Neural cell (in vitro differentiated cells): ENCODE measurements at regions not wholly inside any gene's neighbourhood (a gene's known extent, or its start where the extent isn't known, plus 50 kb on each side); places are given as distances from the start of the nearest gene placed in this dataset.

ENCODE experiments used
- H2AFZ ChIP-seq: fragments of 200-600, 300-800 bp; sonication (generic), shearing (Covaris generic); 2 replicates; pipeline ENCODE4 v1.6.0; 2014; ENCODE audit warnings: low read depth, mild to moderate bottlenecking, antibody characterized with exemption, low read length, moderate library complexity
- H3F3A ChIP-seq: fragments of 200-600 bp; shearing (Covaris generic); 2 replicates; pipeline ENCODE4 v1.6.1; 2016; ENCODE audit warnings: mild to moderate bottlenecking, moderate library complexity, mixed read lengths, antibody characterized with exemption, low read length; ENCODE audit not compliant: insufficient read depth, poor library complexity, severe bottlenecking
- H3K27ac ChIP-seq: fragments of 200-600, 300-800 bp; sonication (generic), shearing (Covaris generic); 2 replicates; pipeline ENCODE4 v1.5.1; 2014; ENCODE audit warnings: mild to moderate bottlenecking, low read length, moderate library complexity
- H3K27me3 ChIP-seq: fragments of 300-800, 200-600 bp; sonication (generic), shearing (Covaris generic); 2 replicates; pipeline ENCODE4 v1.6.0; 2014; ENCODE audit warnings: mild to moderate bottlenecking, low read depth, low read length, moderate library complexity; ENCODE audit not compliant: insufficient read depth
- H3K36me3 ChIP-seq: fragments of 300-800, 200-600 bp; sonication (generic), shearing (Covaris generic); 2 replicates; pipeline ENCODE4 v1.5.1; 2014; ENCODE audit warnings: mild to moderate bottlenecking, antibody characterized with exemption, low read length, moderate library complexity; ENCODE audit not compliant: insufficient read depth
- H3K4me2 ChIP-seq: fragments of 300-800, 200-600 bp; sonication (generic), shearing (Covaris generic); 2 replicates; pipeline ENCODE4 v1.6.0; 2014; ENCODE audit warnings: mild to moderate bottlenecking, low read length
- H3K4me3 ChIP-seq: fragments of 300-800, 200-600 bp; sonication (generic), shearing (Covaris generic); 2 replicates; pipeline ENCODE4 v1.5.1; 2014; ENCODE audit warnings: mild to moderate bottlenecking, low read length, moderate library complexity
- H3K79me2 ChIP-seq: fragments of 200-600 bp; shearing (Covaris generic); replicated peaks from 2 replicates; pipeline ENCODE4 v1.6.0; 2014; ENCODE audit warnings: mild to moderate bottlenecking, low read length, moderate library complexity; ENCODE audit not compliant: insufficient read depth
- H3K9ac ChIP-seq: fragments of 300-800, 200-600 bp; sonication (generic), shearing (Covaris generic); 2 replicates; pipeline ENCODE4 v1.6.1; 2016; ENCODE audit warnings: mild to moderate bottlenecking, low read length, mixed read lengths
- H3K9me2 ChIP-seq: fragments of 200-600 bp; shearing (Covaris generic); 2 replicates; pipeline ENCODE4 v1.6.1; 2016; ENCODE audit warnings: mild to moderate bottlenecking, low read length, mixed read lengths; ENCODE audit not compliant: insufficient read depth
- H3K9me3 ChIP-seq: fragments of 200-600, 300-800 bp; sonication (generic), shearing (Covaris generic); 2 replicates; pipeline ENCODE4 v1.6.1; 2016; ENCODE audit warnings: mild to moderate bottlenecking, mixed run types, low read length, moderate library complexity, mixed read lengths
- H4K20me1 ChIP-seq: fragments of 200-600 bp; shearing (Covaris generic); 2 replicates; pipeline ENCODE4 v1.6.1; 2016; ENCODE audit warnings: mild to moderate bottlenecking, mixed run types; ENCODE audit not compliant: insufficient read depth
- CTCF ChIP-seq: fragments of 450-650 bp; IDR thresholded peaks from 2 replicates; pipeline ENCODE4 v1.5.1; 2014; ENCODE audit warnings: antibody characterized with exemption, mild to moderate bottlenecking, moderate library complexity; ENCODE audit not compliant: poor library complexity, severe bottlenecking
- EP300 ChIP-seq: fragments of 450-650 bp; conservative IDR thresholded peaks from 2 replicates; pipeline ENCODE4 v1.6.1; 2014; ENCODE audit warnings: antibody characterized with exemption, mild to moderate bottlenecking, moderate library complexity; ENCODE audit not compliant: poor library complexity, severe bottlenecking
- EZH2 ChIP-seq: fragments of 200-600, 300-800 bp; shearing (Covaris generic), sonication (generic); IDR thresholded peaks from 2 replicates; pipeline ENCODE4 v1.6.1; 2014; ENCODE audit warnings: antibody characterized with exemption, low read length, borderline replicate concordance, mild to moderate bottlenecking; ENCODE audit not compliant: insufficient read depth, poor library complexity, severe bottlenecking
- MXI1 ChIP-seq: fragments of 450-650 bp; conservative IDR thresholded peaks from 2 replicates; pipeline ENCODE4 v1.6.1; 2014; ENCODE audit warnings: antibody characterized with exemption, mild to moderate bottlenecking; ENCODE audit not compliant: poor library complexity, severe bottlenecking
- POLR2AphosphoS5 ChIP-seq: IDR thresholded peaks from 2 replicates; pipeline ENCODE4 v1.6.1; 2012
- RAD21 ChIP-seq: fragments of 450-650 bp; conservative IDR thresholded peaks from 2 replicates; pipeline ENCODE4 v1.6.1; 2014; ENCODE audit warnings: antibody characterized with exemption, mild to moderate bottlenecking, moderate library complexity
- SMC3 ChIP-seq: fragments of 450-650 bp; conservative IDR thresholded peaks from 2 replicates; pipeline ENCODE4 v1.6.1; 2014; ENCODE audit warnings: antibody characterized with exemption, mild to moderate bottlenecking, moderate library complexity; ENCODE audit not compliant: poor library complexity
- TAF1 ChIP-seq: IDR thresholded peaks from 2 replicates; pipeline ENCODE4 v1.6.1; 2012; ENCODE audit warnings: low read depth
- TF ChIP-seq, protein P1 (sequence below): IDR thresholded peaks from 2 replicates; pipeline ENCODE4 v1.6.1; 2012; ENCODE audit warnings: borderline replicate concordance

- H3K9ac ChIP-seq: no peak overlapping the region
- H3K4me3 ChIP-seq: no peak overlapping the region
- TF ChIP-seq MXI1: no peak
- TF ChIP-seq, protein P1, sequence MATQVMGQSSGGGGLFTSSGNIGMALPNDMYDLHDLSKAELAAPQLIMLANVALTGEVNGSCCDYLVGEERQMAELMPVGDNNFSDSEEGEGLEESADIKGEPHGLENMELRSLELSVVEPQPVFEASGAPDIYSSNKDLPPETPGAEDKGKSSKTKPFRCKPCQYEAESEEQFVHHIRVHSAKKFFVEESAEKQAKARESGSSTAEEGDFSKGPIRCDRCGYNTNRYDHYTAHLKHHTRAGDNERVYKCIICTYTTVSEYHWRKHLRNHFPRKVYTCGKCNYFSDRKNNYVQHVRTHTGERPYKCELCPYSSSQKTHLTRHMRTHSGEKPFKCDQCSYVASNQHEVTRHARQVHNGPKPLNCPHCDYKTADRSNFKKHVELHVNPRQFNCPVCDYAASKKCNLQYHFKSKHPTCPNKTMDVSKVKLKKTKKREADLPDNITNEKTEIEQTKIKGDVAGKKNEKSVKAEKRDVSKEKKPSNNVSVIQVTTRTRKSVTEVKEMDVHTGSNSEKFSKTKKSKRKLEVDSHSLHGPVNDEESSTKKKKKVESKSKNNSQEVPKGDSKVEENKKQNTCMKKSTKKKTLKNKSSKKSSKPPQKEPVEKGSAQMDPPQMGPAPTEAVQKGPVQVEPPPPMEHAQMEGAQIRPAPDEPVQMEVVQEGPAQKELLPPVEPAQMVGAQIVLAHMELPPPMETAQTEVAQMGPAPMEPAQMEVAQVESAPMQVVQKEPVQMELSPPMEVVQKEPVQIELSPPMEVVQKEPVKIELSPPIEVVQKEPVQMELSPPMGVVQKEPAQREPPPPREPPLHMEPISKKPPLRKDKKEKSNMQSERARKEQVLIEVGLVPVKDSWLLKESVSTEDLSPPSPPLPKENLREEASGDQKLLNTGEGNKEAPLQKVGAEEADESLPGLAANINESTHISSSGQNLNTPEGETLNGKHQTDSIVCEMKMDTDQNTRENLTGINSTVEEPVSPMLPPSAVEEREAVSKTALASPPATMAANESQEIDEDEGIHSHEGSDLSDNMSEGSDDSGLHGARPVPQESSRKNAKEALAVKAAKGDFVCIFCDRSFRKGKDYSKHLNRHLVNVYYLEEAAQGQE: no peak
- TF ChIP-seq POLR2AphosphoS5: no peak
- TF ChIP-seq TAF1: no peak
- no peak for TF ChIP-seq EP300
- no peak for TF ChIP-seq SMC3
- TF ChIP-seq EZH2: no peak
- no peak for TF ChIP-seq RAD21
- TF ChIP-seq CTCF: no peak
- no peak overlapping the region for H3K4me2 ChIP-seq
- H3K9me2 ChIP-seq: no peaks in the 10 kb centered on the region
- no peaks in the 10 kb centered on the region for H3K36me3 ChIP-seq
- H3K27ac ChIP-seq: no peak overlapping the region
- no peaks in the 10 kb centered on the region for H3K9me3 ChIP-seq
- H2AFZ ChIP-seq: no peak overlapping the region
- H3K27me3 ChIP-seq: no peaks in the 10 kb centered on the region
- no peaks in the 10 kb centered on the region for H4K20me1 ChIP-seq
- H3F3A ChIP-seq: peaks cover 5% of the 10 kb centered on the region
- H3K79me2 ChIP-seq: no peaks in the 10 kb centered on the region
Observed at GRCh38 chr3:117246771-117247555, 537.4 kb downstream of the TUSC7 start.

DNA sequence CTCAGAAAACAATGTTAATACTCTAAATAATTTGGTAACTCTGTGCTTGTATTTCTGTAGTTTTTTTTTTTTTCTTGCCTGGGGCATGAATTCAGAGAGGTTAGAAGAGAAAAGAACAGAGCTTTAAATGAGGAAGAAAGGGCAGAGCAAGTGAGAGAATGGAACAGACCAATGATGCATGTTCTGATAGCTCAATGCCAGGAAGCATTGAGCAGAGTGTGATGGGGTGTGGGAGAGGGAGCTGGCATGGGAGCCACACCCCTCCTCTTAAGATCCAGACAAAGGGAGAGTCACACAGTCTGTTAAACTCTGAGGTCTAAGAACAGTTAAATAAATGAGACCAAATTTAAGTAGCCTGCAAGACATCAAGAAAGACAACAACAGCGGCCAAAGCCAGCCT, 538.6 kb downstream of the TUSC7 start:
- no peaks in the 10 kb centered on the region for H3K79me2 ChIP-seq
- H4K20me1 ChIP-seq: no peaks in the 10 kb centered on the region
- no peak overlapping the region for H3K27ac ChIP-seq
- H3K9me2 ChIP-seq: no peaks in the 10 kb centered on the region
- no peaks in the 10 kb centered on the region for H3K36me3 ChIP-seq
- no peaks in the 10 kb centered on the region for H3K9me3 ChIP-seq
- TF ChIP-seq CTCF (no peak), MXI1 (no peak), EP300 (no peak), POLR2AphosphoS5 (no peak), RAD21 (no peak), EZH2 (no peak), SMC3 (no peak), TAF1 (no peak)
- TF ChIP-seq, protein P1: no peak
- no peak overlapping the region for H3K4me2 ChIP-seq
- H3K4me3 ChIP-seq: no peak overlapping the region
- H3F3A ChIP-seq: peaks cover 5% of the 10 kb centered on the region
- H3K27me3 ChIP-seq: no peaks in the 10 kb centered on the region
- H2AFZ ChIP-seq: no peak overlapping the region
- H3K9ac ChIP-seq: no peak overlapping the region
